Chondrocyte (in vitro differentiated cells): ENCODE measurements at regions not wholly inside any gene's neighbourhood (a gene's known extent, or its start where the extent isn't known, plus 50 kb on each side); places are given as distances from the start of the nearest gene placed in this dataset.

Experiments
- DNase-seq: peaks from one replicate; pipeline ENCODE4 v3.0.0; 2021; ENCODE audit warnings: mixed read lengths, low spot score
- H3K27ac Mint-ChIP-seq: one replicate; pipeline ENCODE4 v1.8.0; 2021; ENCODE audit warnings: mild to moderate bottlenecking, moderate library complexity, mixed read lengths; ENCODE audit not compliant: unreplicated experiment
- H3K27me3 Mint-ChIP-seq: 2 replicates; pipeline ENCODE4 v1.8.0; 2021; ENCODE audit warnings: low read depth, mixed read lengths
- H3K36me3 Mint-ChIP-seq: 2 replicates; pipeline ENCODE4 v1.8.0; 2021; ENCODE audit warnings: low read depth, mixed read lengths
- H3K4me1 Mint-ChIP-seq: 2 replicates; pipeline ENCODE4 v1.8.0; 2021; ENCODE audit warnings: low read depth, mild to moderate bottlenecking, mixed read lengths
- H3K4me3 Mint-ChIP-seq: one replicate; pipeline ENCODE4 v1.8.0; 2021; ENCODE audit warnings: mild to moderate bottlenecking, moderate library complexity, mixed read lengths; ENCODE audit not compliant: unreplicated experiment
- H3K9me3 Mint-ChIP-seq: 2 replicates; pipeline ENCODE4 v1.8.0; 2021; ENCODE audit warnings: low read depth, mixed read lengths
- CTCF ChIP-seq: fragments of 200-600 bp; sonication (generic); IDR thresholded peaks from 2 replicates; pipeline ENCODE4 v1.5.0; 2021; ENCODE audit warnings: antibody characterized with exemption, mild to moderate bottlenecking, moderate library complexity

GRCh38 chr13:81395368-81395767 lies 1054.4 kb upstream of the SPRY2 start:
- Mint-ChIP-seq H3K36me3 (no peaks in the 10 kb centered on the region), H3K27ac (no peak overlapping the region), H3K27me3 (no peaks in the 10 kb centered on the region), H3K9me3 (no peaks in the 10 kb centered on the region), H3K4me3 (no peak overlapping the region), H3K4me1 (no peaks in the 10 kb centered on the region)
- DNase-seq, result no peak
- no peak for TF ChIP-seq CTCF

- Mint-ChIP-seq H3K4me1 (no peaks in the 10 kb centered on the region), H3K27ac (no peak overlapping the region)
Observed at GRCh38 chr13:81394640-81395039, 1053.7 kb upstream of the SPRY2 start.

GRCh38 chr13:81393721-81394120 lies 1052.8 kb upstream of the SPRY2 start:
- Mint-ChIP-seq H3K4me1 (no peaks in the 10 kb centered on the region), H3K4me3 (no peak overlapping the region), H3K36me3 (no peaks in the 10 kb centered on the region), H3K27ac (no peak overlapping the region), H3K27me3 (no peaks in the 10 kb centered on the region), H3K9me3 (no peaks in the 10 kb centered on the region)
- no peak for TF ChIP-seq CTCF
- no peak for DNase-seq

More at GRCh38 chr13:81394640-81395039, 1053.7 kb upstream of the SPRY2 start:
- TF ChIP-seq CTCF, result no peak
- no peaks in the 10 kb centered on the region for H3K27me3 Mint-ChIP-seq
- no peak overlapping the region for H3K4me3 Mint-ChIP-seq
- no peaks in the 10 kb centered on the region for H3K36me3 Mint-ChIP-seq
- DNase-seq, result no peak
- no peaks in the 10 kb centered on the region for H3K9me3 Mint-ChIP-seq

- no peak for TF ChIP-seq CTCF
- no peak for DNase-seq
- no peak overlapping the region for H3K27ac Mint-ChIP-seq
- H3K4me3 Mint-ChIP-seq, result no peak overlapping the region
- no peaks in the 10 kb centered on the region for H3K4me1 Mint-ChIP-seq
- H3K9me3 Mint-ChIP-seq, result no peaks in the 10 kb centered on the region
- no peaks in the 10 kb centered on the region for H3K27me3 Mint-ChIP-seq
- H3K36me3 Mint-ChIP-seq, result no peaks in the 10 kb centered on the region
Observed at GRCh38 chr13:81393110-81393509, 1052.2 kb upstream of the SPRY2 start.

GRCh38 chr13:81388400-81388799 lies 1047.5 kb upstream of the SPRY2 start:
- Mint-ChIP-seq H3K27ac (no peak overlapping the region), H3K4me3 (no peak overlapping the region), H3K27me3 (no peaks in the 10 kb centered on the region), H3K4me1 (no peaks in the 10 kb centered on the region), H3K9me3 (no peaks in the 10 kb centered on the region), H3K36me3 (no peaks in the 10 kb centered on the region)
- no peak for TF ChIP-seq CTCF
- no peak for DNase-seq
